ENCODE measurements at regions not wholly inside any gene's neighbourhood (a gene's known extent, or its start where the extent isn't known, plus 50 kb on each side); places are given as distances from the start of the nearest gene placed in this dataset.

DNA sequence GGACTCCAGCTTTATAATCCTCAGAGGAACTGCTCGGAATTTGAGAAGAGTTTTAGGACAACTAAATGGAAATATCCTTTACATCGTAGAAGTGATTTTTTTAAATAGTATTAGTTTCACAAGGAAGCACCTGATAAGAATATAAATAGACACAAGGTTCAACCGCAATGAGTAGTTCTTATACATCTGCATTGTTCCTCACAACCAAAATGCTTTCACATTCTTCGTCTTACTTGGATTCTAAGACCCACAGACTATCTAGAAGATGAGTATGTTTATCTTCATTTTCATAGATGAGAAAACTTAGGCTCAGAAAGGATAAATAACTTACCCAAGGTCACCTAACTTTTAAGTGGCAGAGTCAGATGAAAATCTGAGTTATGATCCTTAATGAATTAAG, 469.0 kb downstream of the GALC start:
- ChIA-PET POLR2A (no interaction called here), CTCF (ENCODE audit: low intra/inter-chr PET ratio, low total read pairs) (no interaction called here)
- Histone ChIP-seq H3K27ac (ENCODE audit: extremely low read length, insufficient read depth, low read length) (no peak overlapping the region), H3K9ac (ENCODE audit: insufficient read depth, low read depth, low read length) (no peak overlapping the region), H3K4me3 (replicated peaks in 1 of 3; ENCODE audit: insufficient read depth in 1 of 3, low read depth in 2 of 3, low read length in 3 of 3) (no peak overlapping the region), H3K9me3 (ENCODE audit: low read length) (peaks cover 25% of the 10 kb centered on the region; the same call in 1 of the 2 replicates), H3K27me3 (ENCODE audit: control insufficient read depth in 1 of 2, insufficient read depth in 2 of 2, low read length in 2 of 2) (0 out of 5 replicates have a peak, but pooled peaks cover 0 to 1% of the 10 kb centered on the region in 2 experiments), H3K4me2 (ENCODE audit: low read depth, low read length) (no peak overlapping the region), H3K36me3 (replicated peaks in 1 of 2; ENCODE audit: control insufficient read depth in 1 of 2, insufficient read depth in 2 of 2, low read length in 2 of 2) (no peaks in the 10 kb centered on the region), H3K79me2 (ENCODE audit: insufficient read depth, low read length) (no peaks in the 10 kb centered on the region), H3K4me1 (ENCODE audit: insufficient read depth, low read length) (no peaks in the 10 kb centered on the region), H4K20me1 (ENCODE audit: insufficient read depth, low read length) (no peaks in the 10 kb centered on the region), H2AFZ (ENCODE audit: low read length) (no peak overlapping the region)
- intact Hi-C loops (cut with micrococcal nuclease; ENCODE audit: unreplicated experiment), result no loop called here
- BruUV-seq (replicated peaks), result no TSS peak
- in situ Hi-C loops (cut with HindIII; ENCODE audit: extremely low pct_ligation_motif_present, low pct_unique_long_range_greater_than_20kb), result no loop called here
- no peak for TF ChIP-seq HES4 (CRISPR knock-in tag; IDR thresholded peaks at IDR 0.05; ENCODE audit: borderline replicate concordance)
- no peak for TF ChIP-seq ZSCAN21 (CRISPR knock-in tag; IDR thresholded peaks at IDR 0.05; ENCODE audit: borderline replicate concordance)
- no peak for TF ChIP-seq NFKBIZ (CRISPR knock-in tag; IDR thresholded peaks at IDR 0.05)
- no peak for TF ChIP-seq TP53 (CRISPR knock-in tag; conservative IDR thresholded peaks at IDR 0.05)
- TF ChIP-seq EEA1 (CRISPR knock-in tag; IDR thresholded peaks at IDR 0.05; ENCODE audit: borderline replicate concordance), result no peak
- TF ChIP-seq ZNF17 (CRISPR knock-in tag; IDR thresholded peaks at IDR 0.05), result no peak
- TF ChIP-seq, protein P1, sequence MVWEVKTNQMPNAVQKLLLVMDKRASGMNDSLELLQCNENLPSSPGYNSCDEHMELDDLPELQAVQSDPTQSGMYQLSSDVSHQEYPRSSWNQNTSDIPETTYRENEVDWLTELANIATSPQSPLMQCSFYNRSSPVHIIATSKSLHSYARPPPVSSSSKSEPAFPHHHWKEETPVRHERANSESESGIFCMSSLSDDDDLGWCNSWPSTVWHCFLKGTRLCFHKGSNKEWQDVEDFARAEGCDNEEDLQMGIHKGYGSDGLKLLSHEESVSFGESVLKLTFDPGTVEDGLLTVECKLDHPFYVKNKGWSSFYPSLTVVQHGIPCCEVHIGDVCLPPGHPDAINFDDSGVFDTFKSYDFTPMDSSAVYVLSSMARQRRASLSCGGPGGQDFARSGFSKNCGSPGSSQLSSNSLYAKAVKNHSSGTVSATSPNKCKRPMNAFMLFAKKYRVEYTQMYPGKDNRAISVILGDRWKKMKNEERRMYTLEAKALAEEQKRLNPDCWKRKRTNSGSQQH (CRISPR knock-in tag; IDR thresholded peaks at IDR 0.05; ENCODE audit: low read depth), result no peak
- no peak for TF ChIP-seq MEF2D (CRISPR knock-in tag; IDR thresholded peaks at IDR 0.05)
- no peak for TF ChIP-seq MYPOP (CRISPR knock-in tag; IDR thresholded peaks at IDR 0.05)
- no peak for TF ChIP-seq CREBL2 (CRISPR knock-in tag; IDR thresholded peaks at IDR 0.05; ENCODE audit: borderline replicate concordance)
- TF ChIP-seq TBP (CRISPR knock-in tag; IDR thresholded peaks at IDR 0.05), result no peak
- no peak for TF ChIP-seq CBX1 (IDR thresholded peaks at IDR 0.05; ENCODE audit: low read depth)
- no peak for TF ChIP-seq MAFK (conservative IDR thresholded peaks at IDR 0.05 in 1 of 2, IDR thresholded peaks at IDR 0.05 in 1 of 2; ENCODE audit: low read length in 2 of 2)
- TF ChIP-seq ZNF883 (CRISPR knock-in tag; IDR thresholded peaks at IDR 0.05; ENCODE audit: not compliant biosample characterization), result no peak
- TF ChIP-seq, protein P2, sequence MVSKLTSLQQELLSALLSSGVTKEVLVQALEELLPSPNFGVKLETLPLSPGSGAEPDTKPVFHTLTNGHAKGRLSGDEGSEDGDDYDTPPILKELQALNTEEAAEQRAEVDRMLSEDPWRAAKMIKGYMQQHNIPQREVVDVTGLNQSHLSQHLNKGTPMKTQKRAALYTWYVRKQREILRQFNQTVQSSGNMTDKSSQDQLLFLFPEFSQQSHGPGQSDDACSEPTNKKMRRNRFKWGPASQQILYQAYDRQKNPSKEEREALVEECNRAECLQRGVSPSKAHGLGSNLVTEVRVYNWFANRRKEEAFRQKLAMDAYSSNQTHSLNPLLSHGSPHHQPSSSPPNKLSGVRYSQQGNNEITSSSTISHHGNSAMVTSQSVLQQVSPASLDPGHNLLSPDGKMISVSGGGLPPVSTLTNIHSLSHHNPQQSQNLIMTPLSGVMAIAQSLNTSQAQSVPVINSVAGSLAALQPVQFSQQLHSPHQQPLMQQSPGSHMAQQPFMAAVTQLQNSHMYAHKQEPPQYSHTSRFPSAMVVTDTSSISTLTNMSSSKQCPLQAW (CRISPR knock-in tag; IDR thresholded peaks at IDR 0.05), result no peak
- no peak for TF ChIP-seq ZNF781 (CRISPR knock-in tag; IDR thresholded peaks at IDR 0.05; ENCODE audit: borderline replicate concordance, not compliant biosample characterization)
- no peak for ATAC-seq
- no peak for FAIRE-seq
- DNase-seq (ENCODE audit: low spot score), result no peak
- 1% methylated on average over 4 of the region's 4 CpGs for WGBS (ENCODE audit: low lambda C conversion rate)
